SK-N-MC (cell line): ENCODE measurements at regions not wholly inside any gene's neighbourhood (a gene's known extent, or its start where the extent isn't known, plus 50 kb on each side); places are given as distances from the start of the nearest gene placed in this dataset.

ENCODE experiments used
- DNase-seq: peaks from one replicate; pipeline ENCODE4 v3.0.0-alpha.2; 2011; ENCODE audit warnings: low read depth, low spot score
- H3K27ac ChIP-seq: fragments of 200-600 bp; sonication (generic); 2 replicates; pipeline ENCODE4 v1.5.1; 2016; ENCODE audit warnings: mixed run types
- H3K36me3 ChIP-seq: fragments of 200-600 bp; sonication (generic); 2 replicates; pipeline ENCODE4 v1.6.1; 2017; ENCODE audit warnings: antibody characterized with exemption, low read length, mixed read lengths; ENCODE audit not compliant: insufficient read depth
- H3K4me3 ChIP-seq: fragments of 200-600 bp; sonication (generic); 2 replicates; pipeline ENCODE4 v1.5.1; 2016
- H3K9ac ChIP-seq: fragments of 200-600 bp; sonication (generic); 2 replicates; pipeline ENCODE4 v1.8.0; 2017; ENCODE audit warnings: mixed run types, mixed read lengths; ENCODE audit not compliant: insufficient read length
- H3K9me3 ChIP-seq: fragments of 200-600 bp; sonication (generic); 2 replicates; pipeline ENCODE4 v1.6.1; 2017; ENCODE audit warnings: low read depth, mild to moderate bottlenecking, antibody characterized with exemption, low read length, moderate library complexity, mixed read lengths
- EZH2 ChIP-seq: fragments of 200-600 bp; sonication (generic); IDR thresholded peaks from one replicate; pipeline ENCODE4 v1.6.1; 2017; ENCODE audit warnings: antibody characterized with exemption
- FOXP2 ChIP-seq: optimal IDR thresholded peaks from 2 replicates; pipeline ENCODE3; 2011; ENCODE audit warnings: mild to moderate bottlenecking, moderate library complexity; ENCODE audit not compliant: insufficient read depth; ENCODE audit errors: extremely low read length, control extremely low read depth
- POLR2AphosphoS5 ChIP-seq: IDR thresholded peaks from 2 replicates; pipeline ENCODE4 v1.6.1; 2012; ENCODE audit warnings: mild to moderate bottlenecking, low read depth, low read length, borderline replicate concordance

DNA sequence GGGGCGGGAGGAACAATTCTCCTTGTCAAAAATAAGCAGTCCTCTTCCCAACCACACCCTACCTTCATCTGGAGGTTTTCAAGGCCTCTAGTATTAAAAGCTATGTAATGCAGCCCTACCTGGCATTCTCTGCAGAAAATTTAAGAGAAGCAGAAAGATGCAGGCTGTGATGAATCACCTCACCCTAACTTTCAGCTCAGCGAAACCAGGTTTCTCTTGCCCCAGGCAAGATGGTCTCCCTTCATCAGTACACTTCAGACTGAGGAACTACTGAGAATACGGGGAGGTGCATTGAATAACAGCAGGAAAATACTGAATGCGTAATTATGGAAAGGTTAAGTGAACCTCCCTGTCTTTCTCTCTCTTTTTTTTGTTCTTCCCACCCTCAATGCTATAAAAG, 437.6 kb upstream of the KLF12 start:
- Histone ChIP-seq H3K27ac (no peak overlapping the region), H3K36me3 (no peaks in the 10 kb centered on the region), H3K9ac (no peak overlapping the region), H3K9me3 (no peaks in the 10 kb centered on the region), H3K4me3 (no peak overlapping the region)
- TF ChIP-seq FOXP2 = no peak
- TF ChIP-seq POLR2AphosphoS5 = no peak
- no peak for TF ChIP-seq EZH2
- DNase-seq = no peak

DNA sequence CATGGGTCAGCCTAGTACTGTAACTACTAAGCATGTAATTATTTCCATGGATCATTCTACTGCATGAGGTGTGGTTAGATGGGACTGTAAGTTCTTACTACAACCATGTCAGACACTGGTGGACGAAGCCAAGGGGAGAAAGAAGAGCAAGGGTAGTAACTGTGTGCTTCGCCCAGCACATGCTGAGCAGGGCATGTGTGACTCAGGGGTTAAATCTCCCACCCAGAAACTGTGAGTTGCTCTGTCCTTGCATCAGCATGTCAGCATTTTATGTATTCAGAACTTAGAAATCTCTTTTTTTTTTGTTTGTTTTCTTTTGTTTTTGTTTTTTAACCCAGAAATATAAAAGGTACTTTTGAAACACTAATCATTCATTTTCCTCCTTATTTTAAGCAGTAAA, 436.6 kb upstream of the KLF12 start:
- no peaks in the 10 kb centered on the region for H3K36me3 ChIP-seq
- no peak for DNase-seq
- H3K9me3 ChIP-seq = no peaks in the 10 kb centered on the region
- no peak overlapping the region for H3K4me3 ChIP-seq
- TF ChIP-seq EZH2 (no peak), FOXP2 (no peak), POLR2AphosphoS5 (no peak)
- H3K27ac ChIP-seq = no peak overlapping the region
- H3K9ac ChIP-seq = no peak overlapping the region

DNA sequence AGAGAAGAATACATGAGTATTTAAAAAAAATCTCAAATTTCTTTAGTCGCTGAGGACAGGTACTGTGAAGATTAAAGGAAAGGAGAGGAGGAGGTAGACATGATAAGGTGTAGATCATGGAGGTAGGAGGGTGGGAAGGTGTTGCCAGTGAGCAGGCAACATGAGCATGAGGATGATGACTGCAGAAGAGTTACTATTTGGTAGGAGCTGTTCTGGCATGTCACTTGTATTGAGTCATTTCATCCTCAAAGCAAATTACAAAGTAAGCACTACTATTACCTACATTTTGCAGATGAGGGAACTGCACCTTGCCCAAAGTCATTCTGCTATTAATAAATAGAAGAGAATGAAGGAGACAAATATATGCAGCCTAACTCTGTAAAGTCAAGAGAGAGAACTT, 435.8 kb upstream of the KLF12 start:
- no peak for TF ChIP-seq POLR2AphosphoS5
- no peak for TF ChIP-seq EZH2
- TF ChIP-seq FOXP2 = no peak
- Histone ChIP-seq H3K36me3 (no peaks in the 10 kb centered on the region), H3K27ac (no peak overlapping the region), H3K9ac (no peak overlapping the region), H3K4me3 (no peak overlapping the region), H3K9me3 (no peaks in the 10 kb centered on the region)
- no peak for DNase-seq

DNA sequence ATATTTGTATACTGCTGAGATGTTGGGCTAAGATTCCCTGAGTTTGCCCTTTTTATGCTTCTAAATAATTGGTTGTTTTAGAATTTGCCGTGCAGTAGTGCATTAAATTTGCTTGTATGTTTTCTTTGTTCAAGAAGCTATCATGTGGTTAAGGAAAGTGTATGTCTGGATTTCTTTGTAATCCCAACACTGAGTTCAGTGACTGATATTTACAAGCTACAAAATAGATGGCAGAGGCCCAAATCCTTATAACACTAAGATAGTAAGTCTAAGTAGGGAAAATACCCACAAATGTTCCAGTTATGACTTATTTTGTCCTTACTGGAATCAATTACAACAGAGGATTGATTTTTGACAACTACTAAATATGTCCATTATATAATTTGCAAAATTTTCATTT, 435.0 kb upstream of the KLF12 start:
- no peaks in the 10 kb centered on the region for H3K36me3 ChIP-seq
- no peaks in the 10 kb centered on the region for H3K9me3 ChIP-seq
- no peak for DNase-seq
- no peak for TF ChIP-seq EZH2
- TF ChIP-seq POLR2AphosphoS5 = no peak
- TF ChIP-seq FOXP2 = no peak
- no peak overlapping the region for H3K27ac ChIP-seq
- no peak overlapping the region for H3K4me3 ChIP-seq
- H3K9ac ChIP-seq = no peak overlapping the region

DNA sequence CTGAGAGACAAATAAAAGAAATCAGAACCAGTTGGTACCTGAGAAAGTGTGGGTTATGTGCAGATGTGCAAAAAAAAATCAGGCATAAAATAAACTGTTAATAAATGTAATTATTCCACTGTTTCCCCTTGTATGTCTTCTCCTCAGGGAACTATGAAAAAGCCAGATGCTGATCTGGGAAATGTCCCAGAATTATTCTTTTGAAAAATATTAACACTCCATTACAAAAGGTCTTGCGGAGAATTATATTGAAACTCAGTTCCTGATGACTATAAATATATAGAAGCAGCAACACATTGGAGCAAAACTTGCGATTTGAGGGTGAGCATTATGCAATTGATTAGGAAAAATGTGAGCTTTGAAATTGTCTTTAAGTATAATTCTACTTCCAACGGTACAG, 433.3 kb upstream of the KLF12 start:
- Histone ChIP-seq H3K4me3 (no peak overlapping the region), H3K36me3 (no peaks in the 10 kb centered on the region), H3K27ac (no peak overlapping the region), H3K9ac (no peak overlapping the region), H3K9me3 (no peaks in the 10 kb centered on the region)
- DNase-seq = no peak
- TF ChIP-seq POLR2AphosphoS5 = no peak
- no peak for TF ChIP-seq EZH2
- no peak for TF ChIP-seq FOXP2

DNA sequence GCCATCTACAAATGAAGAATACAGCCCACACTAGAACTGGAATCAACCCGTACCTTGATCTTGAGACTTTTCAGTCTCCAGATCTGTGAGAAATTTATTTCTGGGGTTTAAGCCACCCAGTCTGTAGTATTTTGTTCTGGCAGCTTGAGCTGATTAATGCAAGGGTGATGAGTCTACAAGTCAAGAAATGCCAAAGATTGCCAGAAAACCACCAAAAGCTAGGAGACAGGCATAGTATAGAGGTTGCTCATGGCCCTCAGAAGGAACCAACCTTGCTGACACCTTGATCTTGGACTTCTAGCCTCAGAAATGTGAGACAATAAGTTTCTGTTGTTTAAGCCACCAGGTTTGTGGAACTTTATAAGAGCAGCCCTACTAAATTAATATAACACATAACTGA, 428.2 kb upstream of the KLF12 start:
- no peak for TF ChIP-seq FOXP2
- no peak for TF ChIP-seq EZH2
- no peak for TF ChIP-seq POLR2AphosphoS5

DNA sequence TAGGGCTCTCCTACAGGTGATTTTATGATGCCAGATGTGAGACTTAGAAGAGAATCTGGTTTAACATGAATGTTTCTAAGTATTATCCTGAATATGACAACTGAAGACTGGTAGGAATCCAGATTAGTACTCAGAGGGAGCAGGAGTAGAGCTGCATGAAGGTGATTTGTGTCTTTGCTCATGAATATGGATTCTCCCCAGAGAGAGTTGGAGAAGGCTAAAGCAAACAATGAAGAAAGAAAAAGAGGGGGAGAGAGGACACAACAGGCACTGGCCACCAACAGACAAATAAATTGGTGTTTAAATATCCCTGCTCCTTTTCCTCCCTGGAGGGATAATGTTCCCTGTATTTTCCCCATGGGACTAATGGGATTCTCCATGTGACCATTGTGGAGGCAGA, 427.0 kb upstream of the KLF12 start:
- no peak for DNase-seq
- no peaks in the 10 kb centered on the region for H3K9me3 ChIP-seq
- TF ChIP-seq EZH2 (no peak), POLR2AphosphoS5 (no peak), FOXP2 (no peak)
- H3K4me3 ChIP-seq = no peak overlapping the region
- no peak overlapping the region for H3K27ac ChIP-seq
- H3K9ac ChIP-seq = no peak overlapping the region
- no peaks in the 10 kb centered on the region for H3K36me3 ChIP-seq

More for the DNA sequence above, 428.2 kb upstream of the KLF12 start:
- Histone ChIP-seq H3K27ac (no peak overlapping the region), H3K9ac (no peak overlapping the region), H3K9me3 (no peaks in the 10 kb centered on the region), H3K4me3 (no peak overlapping the region), H3K36me3 (no peaks in the 10 kb centered on the region)
- no peak for DNase-seq

DNA sequence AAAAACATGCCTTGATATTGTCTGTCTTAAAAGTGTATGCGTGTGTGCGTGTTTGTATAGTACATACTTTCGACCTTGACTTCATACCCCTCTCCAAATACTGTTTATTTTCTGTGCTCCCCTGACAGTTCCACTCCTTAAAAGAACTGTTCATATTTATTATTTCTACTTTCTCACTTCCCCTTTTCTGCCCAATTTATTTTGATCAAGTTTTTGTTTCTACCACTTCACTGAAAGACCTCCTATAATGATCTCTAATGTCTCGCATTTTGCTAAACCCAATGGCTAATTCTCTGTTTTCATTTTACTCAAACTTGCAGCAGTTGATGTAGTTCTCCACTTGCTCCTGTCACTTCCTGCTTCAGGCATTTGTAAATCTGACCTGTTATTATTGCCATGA, 426.1 kb upstream of the KLF12 start:
- Histone ChIP-seq H3K4me3 (no peak overlapping the region), H3K27ac (no peak overlapping the region), H3K9me3 (no peaks in the 10 kb centered on the region), H3K9ac (no peak overlapping the region), H3K36me3 (no peaks in the 10 kb centered on the region)
- no peak for TF ChIP-seq EZH2
- TF ChIP-seq FOXP2 = no peak
- TF ChIP-seq POLR2AphosphoS5 = no peak
- no peak for DNase-seq

DNA sequence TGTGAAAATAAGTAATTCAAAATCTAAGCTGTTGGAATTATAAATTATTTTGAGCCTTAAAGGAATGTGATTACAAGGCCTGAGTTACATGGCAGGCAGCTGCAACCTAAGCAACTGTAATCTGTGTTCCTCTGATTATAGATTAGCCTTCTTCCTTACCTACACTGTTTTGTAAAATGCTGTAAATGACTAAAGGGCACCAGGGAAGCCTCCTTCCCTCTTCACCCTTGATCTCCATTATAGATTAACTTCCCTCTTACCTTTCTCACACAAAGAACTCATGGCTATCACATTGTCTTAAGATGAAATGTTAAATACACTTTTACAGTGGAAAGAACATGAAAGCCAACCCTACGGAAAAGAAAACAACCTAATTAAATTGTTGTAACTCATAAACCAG, 423.7 kb upstream of the KLF12 start:
- Histone ChIP-seq H3K36me3 (no peaks in the 10 kb centered on the region), H3K9me3 (no peaks in the 10 kb centered on the region), H3K9ac (no peak overlapping the region), H3K4me3 (no peak overlapping the region), H3K27ac (no peak overlapping the region)
- DNase-seq = no peak
- no peak for TF ChIP-seq FOXP2
- TF ChIP-seq EZH2 = no peak
- TF ChIP-seq POLR2AphosphoS5 = no peak
